NCI-H2227 (cell line): ENCODE measurements at regions not wholly inside any gene's neighbourhood (a gene's known extent, or its start where the extent isn't known, plus 50 kb on each side); places are given as distances from the start of the nearest gene placed in this dataset.

ENCODE experiments used
- DNase-seq: peaks from one replicate; lab custom pipeline; 2025; ENCODE audit not compliant: unreplicated experiment; lab: John Stamatoyannopoulos, UW

GRCh38 chr2:122210898-122211856, 455.7 kb downstream of the TSN start:
- no peak for DNase-seq

- DNase-seq = no peak
Measured at GRCh38 chr2:122213312-122213711, 457.9 kb downstream of the TSN start.

GRCh38 chr2:122216071-122216470, 460.6 kb downstream of the TSN start:
- DNase-seq = no peak

GRCh38 chr2:122216901-122217300, 461.4 kb downstream of the TSN start:
- no peak for DNase-seq

GRCh38 chr2:122218596-122218995, 463.1 kb downstream of the TSN start:
- no peak for DNase-seq

- DNase-seq = no peak
Measured at GRCh38 chr2:122219504-122219903, 464.1 kb downstream of the TSN start.

GRCh38 chr2:122221665-122222064, 466.2 kb downstream of the TSN start:
- DNase-seq = no peak

GRCh38 chr2:122231296-122231695, 475.8 kb downstream of the TSN start:
- no peak for DNase-seq

- DNase-seq = no peak
Measured at GRCh38 chr2:122233372-122233771, 477.9 kb downstream of the TSN start.

GRCh38 chr2:122236152-122236874, 480.9 kb downstream of the TSN start:
- DNase-seq = no peak

GRCh38 chr2:122236925-122237324, 481.5 kb downstream of the TSN start:
- no peak for DNase-seq

GRCh38 chr2:122237450-122237849, 482.0 kb downstream of the TSN start:
- DNase-seq = no peak

GRCh38 chr2:122238006-122238559, 482.6 kb downstream of the TSN start:
- DNase-seq = no peak

GRCh38 chr2:122239440-122239839, 484.0 kb downstream of the TSN start:
- DNase-seq = no peak

GRCh38 chr2:122244598-122245229, 489.3 kb downstream of the TSN start:
- no peak for DNase-seq

GRCh38 chr2:122249673-122250072, 494.2 kb downstream of the TSN start:
- no peak for DNase-seq

GRCh38 chr2:122251158-122251557, 495.7 kb downstream of the TSN start:
- no peak for DNase-seq

GRCh38 chr2:122251566-122251965, 496.1 kb downstream of the TSN start:
- no peak for DNase-seq

- DNase-seq = no peak
Measured at GRCh38 chr2:122255924-122256323, 500.5 kb downstream of the TSN start.

- DNase-seq = no peak
Measured at GRCh38 chr2:122261911-122262310, 506.5 kb downstream of the TSN start.

- no peak for DNase-seq
Measured at GRCh38 chr2:122263746-122264145, 508.3 kb downstream of the TSN start.
